ENCODE measurements at regions not wholly inside any gene's neighbourhood (a gene's known extent, or its start where the extent isn't known, plus 50 kb on each side); places are given as distances from the start of the nearest gene placed in this dataset.

DNA sequence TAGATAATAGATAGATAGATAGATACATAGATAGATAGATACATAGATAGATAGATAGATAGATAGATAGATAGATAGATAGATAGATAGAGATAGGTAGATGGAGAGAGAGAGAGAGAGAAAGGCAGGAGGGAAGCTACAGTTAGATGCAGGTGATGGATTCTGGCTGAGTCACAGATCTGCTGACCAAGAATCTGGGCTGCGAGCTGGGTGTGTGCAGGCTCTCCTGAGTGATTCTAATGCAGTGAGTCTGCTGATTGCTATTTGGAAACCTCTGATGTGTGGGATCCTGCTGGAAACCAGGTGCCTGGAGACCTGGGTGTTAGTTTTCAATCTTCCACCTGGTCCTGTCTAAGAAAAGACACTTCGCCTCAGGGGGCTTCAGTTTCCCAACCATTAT, 1441.8 kb downstream of the TBC1D22A start:
- DNase-seq (ENCODE audit: low read depth in 2 of 2, low spot score in 1 of 2) = no peak

GRCh38 chr22:48199667-48200066, 1437.2 kb downstream of the TBC1D22A start:
- no peak for DNase-seq (ENCODE audit: low read depth in 2 of 2, low spot score in 1 of 2)

DNA sequence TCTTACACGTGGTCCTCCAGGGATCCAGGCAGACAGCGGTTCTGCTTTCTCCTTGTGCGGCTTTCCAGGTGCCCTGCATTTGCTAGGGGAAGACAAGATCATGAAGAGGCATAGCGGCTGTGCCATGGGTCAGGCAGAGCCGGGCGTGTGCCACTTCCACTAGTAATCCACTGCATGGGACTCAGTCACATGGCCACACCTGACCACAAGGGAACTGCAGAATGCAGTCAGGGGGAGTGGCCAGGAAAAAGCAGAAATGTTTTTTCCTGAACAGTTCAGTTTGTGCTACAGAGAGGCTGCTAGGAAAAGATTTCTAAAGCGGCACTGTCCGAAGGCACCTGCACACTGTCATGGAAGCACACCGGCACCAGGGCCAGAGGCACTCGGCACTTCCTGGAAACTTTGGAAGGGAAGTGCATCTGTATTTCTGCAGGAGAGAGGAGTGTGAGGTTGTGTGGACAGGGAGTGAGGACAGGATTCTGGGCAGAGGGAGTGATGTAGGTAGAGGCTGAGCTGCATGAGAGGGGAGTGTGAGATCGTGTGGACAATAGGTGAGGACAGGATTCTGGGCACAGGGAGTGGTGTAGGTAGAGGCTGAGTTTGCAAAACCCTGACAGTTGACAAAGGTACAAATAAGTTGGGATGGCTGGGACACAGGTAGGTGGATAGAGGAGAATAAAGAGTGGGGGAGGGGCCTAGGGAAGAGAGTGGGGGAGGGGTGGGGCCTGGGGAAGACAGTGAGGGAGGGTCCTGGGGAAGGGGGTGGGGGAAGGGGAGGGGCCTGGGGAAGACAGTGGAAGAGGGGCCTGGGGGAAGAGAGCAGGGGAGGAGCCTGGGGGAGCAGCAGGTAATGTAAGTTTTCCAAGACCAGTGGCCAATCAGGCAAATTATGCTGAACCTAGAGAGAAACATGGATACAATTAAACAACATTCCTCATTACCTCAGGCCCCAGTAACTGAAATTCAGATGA, 1436.3 kb downstream of the TBC1D22A start:
- DNase-seq (ENCODE audit: low read depth in 2 of 2, low spot score in 1 of 2) = no peak

GRCh38 chr22:48197189-48197690, 1434.8 kb downstream of the TBC1D22A start:
- DNase-seq (ENCODE audit: low read depth in 2 of 2, low spot score in 1 of 2) = no peak

GRCh38 chr22:48192920-48193319, 1430.5 kb downstream of the TBC1D22A start:
- DNase-seq (ENCODE audit: low read depth in 2 of 2, low spot score in 1 of 2) = no peak

- no peak for DNase-seq (ENCODE audit: low read depth in 2 of 2, low spot score in 1 of 2)
Observed at GRCh38 chr22:48192071-48192470, 1429.6 kb downstream of the TBC1D22A start.

DNA sequence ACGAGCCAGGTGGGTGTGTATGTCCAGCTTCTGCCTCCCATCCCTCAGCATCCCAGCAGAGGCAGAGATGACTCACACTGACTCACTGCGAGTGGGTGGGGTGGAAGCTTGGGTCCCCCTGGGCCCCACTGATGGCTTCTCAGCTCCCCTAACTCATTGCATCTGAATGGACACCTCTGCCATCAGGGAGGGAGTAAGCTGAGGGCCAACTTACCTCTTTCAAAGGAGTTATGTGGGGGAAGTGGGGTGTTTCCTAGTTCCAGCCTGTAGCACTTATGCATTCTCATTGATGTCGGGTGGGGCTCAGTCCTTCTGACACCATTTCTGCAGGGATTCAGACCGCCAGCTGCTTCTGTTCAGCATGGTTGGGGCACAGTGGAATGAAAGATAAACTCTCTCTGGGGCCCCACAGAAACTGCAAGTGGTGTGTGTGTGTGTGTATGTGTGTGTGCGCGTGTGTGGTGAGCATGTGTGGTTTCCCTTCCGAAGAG, 1425.8 kb downstream of the TBC1D22A start:
- no peak for DNase-seq (ENCODE audit: low read depth in 2 of 2, low spot score in 1 of 2)

DNA sequence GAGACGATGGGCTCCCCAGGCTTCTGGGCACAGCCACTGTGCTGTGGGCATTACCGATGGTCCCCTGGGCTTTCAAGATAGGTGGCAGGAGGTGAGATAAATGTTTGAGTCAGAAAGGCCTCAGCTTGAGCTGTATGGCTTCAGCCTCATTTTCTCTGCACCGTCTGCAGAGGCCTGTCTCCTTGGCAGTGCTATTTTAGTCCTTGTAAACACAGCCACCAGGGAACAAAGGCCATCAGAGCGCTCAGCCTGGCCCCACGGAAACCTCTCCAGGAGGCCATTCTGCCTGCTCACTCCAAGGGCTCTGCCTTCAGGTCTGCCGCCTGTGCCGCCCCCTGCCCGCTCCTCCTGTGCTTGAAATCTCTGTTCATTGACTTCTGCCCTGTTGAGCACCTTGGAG, 1424.9 kb downstream of the TBC1D22A start:
- no peak for DNase-seq (ENCODE audit: low read depth in 2 of 2, low spot score in 1 of 2)

DNA sequence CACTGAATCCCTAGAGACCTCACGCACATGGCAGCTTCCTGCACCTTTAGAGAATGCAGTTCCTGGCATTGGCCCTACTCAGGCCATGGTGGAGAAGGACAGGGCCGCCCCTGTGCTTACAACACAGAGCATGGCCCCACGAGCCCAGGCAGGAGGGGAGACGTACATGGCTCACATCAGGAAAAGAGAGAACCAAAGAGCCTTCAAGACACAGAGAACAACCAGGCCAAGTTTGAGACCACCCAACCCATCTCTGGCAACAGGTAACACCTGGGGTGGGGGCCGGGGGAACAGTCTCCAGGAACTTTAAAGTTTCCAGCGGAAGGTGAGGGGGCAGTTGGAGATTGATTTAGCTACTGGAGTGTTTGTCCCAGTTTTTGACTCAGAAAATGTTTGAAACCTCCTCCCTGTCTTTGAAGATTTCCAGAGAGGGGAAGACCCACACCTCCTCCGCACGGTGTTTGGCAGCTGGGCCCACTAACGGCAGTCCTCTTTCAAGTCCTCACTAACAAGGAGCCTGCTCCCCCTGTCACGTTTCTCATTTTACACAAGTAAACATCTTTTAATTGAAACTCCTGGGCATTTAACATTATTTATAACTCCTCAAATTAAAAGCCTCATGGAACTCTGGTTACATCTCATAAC, 1423.8 kb downstream of the TBC1D22A start:
- DNase-seq (ENCODE audit: low read depth in 2 of 2, low spot score in 1 of 2) = no peak

GRCh38 chr22:48185071-48186055, 1422.9 kb downstream of the TBC1D22A start:
- no peak for DNase-seq (ENCODE audit: low read depth in 2 of 2, low spot score in 1 of 2)

DNA sequence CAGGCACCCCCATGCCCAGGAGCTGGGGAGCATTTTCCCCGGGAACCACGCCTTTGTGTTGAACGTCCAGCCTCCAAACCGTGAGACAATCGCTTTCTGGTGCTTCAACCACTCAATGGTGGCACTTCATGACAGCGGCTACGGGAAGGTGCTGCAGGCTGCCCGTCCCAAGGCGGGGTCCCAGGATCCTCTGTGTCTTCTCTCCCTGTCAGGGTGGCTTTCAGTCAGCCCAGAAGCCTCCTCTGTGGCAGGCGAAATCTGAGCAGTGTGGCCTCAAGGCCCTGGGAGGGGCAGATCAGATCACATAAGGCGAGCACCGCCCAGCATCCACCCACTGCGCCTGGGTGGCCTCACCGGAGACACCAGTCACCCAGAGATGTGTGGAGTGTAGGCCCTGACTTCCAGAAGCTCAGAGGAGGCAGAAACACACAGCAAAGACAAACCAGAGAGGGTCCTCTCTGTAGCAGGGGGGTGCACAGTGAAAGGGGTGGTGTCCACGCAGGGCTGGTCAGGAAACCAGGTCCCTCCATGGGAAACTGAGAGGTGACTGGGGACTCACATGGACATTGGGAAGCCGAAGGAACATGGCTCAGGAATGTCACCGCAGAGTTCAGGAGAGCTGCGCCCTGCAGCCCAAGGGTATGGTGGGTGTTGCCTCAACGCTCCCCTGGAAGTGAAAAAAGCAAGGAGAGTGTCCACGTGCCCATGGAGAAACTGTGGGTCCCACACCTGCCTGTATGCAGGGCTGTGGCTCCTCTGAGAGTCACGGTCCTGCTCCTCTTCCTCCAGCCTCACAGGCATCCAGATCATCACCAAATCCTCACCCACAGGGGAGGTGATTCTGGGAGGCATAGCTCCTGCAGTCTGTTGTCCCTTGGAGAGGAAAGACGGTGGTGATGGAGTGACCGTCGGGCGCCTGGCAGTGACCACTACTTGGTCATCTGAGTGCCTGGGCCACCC, 1420.7 kb downstream of the TBC1D22A start:
- no peak for DNase-seq (ENCODE audit: low read depth in 2 of 2, low spot score in 1 of 2)

DNA sequence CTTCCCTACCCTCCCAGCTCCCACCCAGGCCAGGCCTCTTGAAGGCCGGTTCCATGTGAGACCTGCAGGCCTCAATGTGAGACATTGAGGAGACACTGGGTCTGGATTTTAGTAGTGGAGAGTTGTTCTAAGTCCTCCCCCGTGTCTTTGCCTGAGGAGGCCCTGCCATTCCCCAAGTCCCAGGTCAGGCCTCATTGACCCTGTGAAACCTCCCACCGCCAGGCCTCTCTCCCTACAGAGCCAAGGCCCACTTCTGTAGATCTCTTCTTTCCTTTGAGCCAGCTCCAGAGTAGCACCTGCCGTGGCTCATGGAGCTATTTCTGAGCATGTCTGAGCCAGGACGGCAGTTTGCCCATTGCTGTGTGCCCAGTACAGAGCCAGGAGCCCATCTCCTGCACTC, 1419.6 kb downstream of the TBC1D22A start:
- no peak for DNase-seq (ENCODE audit: low read depth in 2 of 2, low spot score in 1 of 2)

GRCh38 chr22:48181263-48181955, 1419.0 kb downstream of the TBC1D22A start:
- DNase-seq (ENCODE audit: low read depth in 2 of 2, low spot score in 1 of 2) = no peak

GRCh38 chr22:48180631-48181030, 1418.2 kb downstream of the TBC1D22A start:
- DNase-seq (ENCODE audit: low read depth in 2 of 2, low spot score in 1 of 2) = no peak

GRCh38 chr22:48179571-48180546, 1417.4 kb downstream of the TBC1D22A start:
- no peak for DNase-seq (ENCODE audit: low read depth in 2 of 2, low spot score in 1 of 2)

DNA sequence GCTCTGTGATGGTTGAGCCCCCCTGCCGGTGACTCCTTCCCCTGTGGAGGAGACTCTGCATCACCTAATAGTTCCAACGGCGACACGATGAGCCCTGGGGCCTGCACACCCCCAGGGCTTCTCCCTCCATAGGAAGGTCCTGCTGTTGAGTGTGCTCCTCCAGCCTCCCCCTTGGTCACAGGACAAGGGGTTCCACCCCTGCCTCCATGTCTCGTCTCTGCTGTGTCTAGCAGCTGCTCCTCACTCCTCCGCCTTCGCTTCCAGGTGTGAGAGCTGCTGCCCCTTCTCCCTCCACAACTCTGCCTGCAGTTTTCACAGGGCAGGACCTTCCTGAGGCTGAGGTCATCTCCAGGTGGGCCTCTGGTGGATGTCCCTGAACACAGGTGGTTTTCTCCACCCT, 1416.1 kb downstream of the TBC1D22A start:
- no peak for DNase-seq (ENCODE audit: low read depth in 2 of 2, low spot score in 1 of 2)

- DNase-seq (ENCODE audit: low read depth in 2 of 2, low spot score in 1 of 2) = no peak
Observed at GRCh38 chr22:48177631-48178030, 1415.2 kb downstream of the TBC1D22A start.

GRCh38 chr22:48175721-48176120, 1413.3 kb downstream of the TBC1D22A start:
- no peak for DNase-seq (ENCODE audit: low read depth in 2 of 2, low spot score in 1 of 2)

Data from stimulated activated CD8-positive, alpha-beta memory T cell treated with anti-CD3 and anti-CD28 coated beads, Interleukin-4, amount 100 ng/mL, for 4 hours (primary cell).